Left cardiac atrium (tissue), 4 donors: ENCODE measurements at regions not wholly inside any gene's neighbourhood (a gene's known extent, or its start where the extent isn't known, plus 50 kb on each side); places are given as distances from the start of the nearest gene placed in this dataset.
"Not testable (repeated sequence)": the region's sequence is repeated elsewhere in the genome, so short reads cannot be mapped to it uniquely, and the experiment has no call there.

ENCODE experiments used
- ATAC-seq, 2 donors: fragments of 200-7000 bp; cut with Tn5 transposase; one replicate each; pipeline ENCODE4 v1.9.1; 2020; ENCODE audit warnings: mild to moderate bottlenecking in 2 of 2, moderate library complexity in 2 of 2
- DNase-seq: peaks from one replicate; pipeline ENCODE4 v3.0.0-alpha.2; 2020
- intact Hi-C, 2 donors: fragments of 100-400 bp; cut with DNase I; formaldehyde crosslinking; loops; one replicate each; pipeline versions ENCODE4 v1.14.1 to v1.15.1; 2022 to 2023
- donor health status: DM: no; HTN: yes; CAD: no.
- donor health status: DM: no; HTN: yes; CAD: no; lungs with severe emphysema.
- donor health status: DM: yes; HTN: yes; CAD: no.
- donor health status: Dilated cardiomyopathy.

- DNase-seq (no peak), ATAC-seq (no peak)
- intact Hi-C loops, result no loop called here
These were observed 731.0 kb downstream of the PRELID2 start for GRCh38 chr5:145104106-145104505.

GRCh38 chr5:145101246-145101645 lies 733.9 kb downstream of the PRELID2 start:
- intact Hi-C loops, result no loop called here
- no peak for ATAC-seq
- no peak for DNase-seq

DNA sequence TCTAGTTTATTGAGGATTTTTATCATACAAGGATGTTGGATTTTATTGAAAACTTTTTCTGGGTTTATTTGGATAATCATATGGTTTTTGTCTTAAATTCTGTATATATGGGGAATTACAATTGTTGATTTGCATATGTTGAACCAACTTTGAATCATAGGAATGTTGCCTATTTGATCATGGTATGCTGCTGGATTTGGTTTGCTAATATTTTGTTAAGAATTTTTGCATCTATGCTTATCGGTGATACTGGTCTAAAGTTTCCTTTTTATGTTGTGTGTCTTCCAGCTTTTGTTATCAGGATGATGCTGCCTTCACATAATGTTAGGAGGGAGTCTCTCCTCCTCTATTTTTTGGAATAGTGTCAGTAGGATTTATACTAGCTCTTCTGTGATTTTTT lies 745.0 kb downstream of the PRELID2 start:
- intact Hi-C loops, result no loop called here
- DNase-seq (no peak), ATAC-seq (no peak)

GRCh38 chr5:145084834-145085233 lies 750.3 kb downstream of the PRELID2 start:
- DNase-seq, result no peak
- intact Hi-C loops, result no loop called here
- no peak for ATAC-seq

GRCh38 chr5:145077028-145077427 lies 758.1 kb downstream of the PRELID2 start:
- DNase-seq (no peak), ATAC-seq (no peak)
- intact Hi-C loops, result no loop called here

- DNase-seq, result no peak
- intact Hi-C loops, result no loop called here
- ATAC-seq, result no peak
These were observed 759.1 kb downstream of the PRELID2 start for GRCh38 chr5:145076040-145076439.

GRCh38 chr5:145072889-145073288 lies 762.3 kb downstream of the PRELID2 start:
- DNase-seq (no peak), ATAC-seq (no peak)
- intact Hi-C loops, result no loop called here

GRCh38 chr5:145068721-145069120 lies 766.4 kb downstream of the PRELID2 start:
- DNase-seq, result no peak
- ATAC-seq, result no peak
- intact Hi-C loops, result no loop called here

GRCh38 chr5:145062280-145063062 lies 772.7 kb downstream of the PRELID2 start:
- no peak for ATAC-seq
- intact Hi-C loops, result no loop called here

DNA sequence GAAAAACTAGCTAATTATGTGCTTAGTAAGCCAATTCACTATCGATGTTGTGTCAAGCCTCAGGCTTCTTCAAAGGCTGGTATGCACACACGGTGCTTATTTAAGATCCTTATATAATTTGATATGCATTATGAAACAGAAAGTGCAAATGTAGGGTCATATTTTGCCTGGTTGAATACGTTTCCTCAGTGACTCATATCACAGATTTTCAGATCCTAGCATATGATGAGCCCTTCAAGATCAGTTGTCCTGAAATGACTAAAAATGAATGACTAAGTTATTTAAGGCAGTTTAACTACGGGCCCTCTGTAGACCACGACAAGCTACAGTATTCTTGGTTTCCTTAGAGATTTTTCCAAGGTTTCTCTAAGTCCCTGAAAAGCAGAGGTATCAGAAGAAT lies 778.3 kb downstream of the PRELID2 start:
- ATAC-seq (no peak), DNase-seq (no peak)
- intact Hi-C loops, result no loop called here

More at GRCh38 chr5:145062280-145063062, 772.7 kb downstream of the PRELID2 start:
- DNase-seq, result no peak

GRCh38 chr5:145050181-145050580 lies 785.0 kb downstream of the PRELID2 start:
- no peak for ATAC-seq
- intact Hi-C loops, result no loop called here
- no peak for DNase-seq

GRCh38 chr5:145044970-145045369 lies 790.2 kb downstream of the PRELID2 start:
- ATAC-seq (no peak), DNase-seq (no peak)
- intact Hi-C loops, result no loop called here

GRCh38 chr5:145028626-145029025 lies 806.5 kb downstream of the PRELID2 start:
- DNase-seq, result no peak
- no peak for ATAC-seq
- intact Hi-C loops, result no loop called here

DNA sequence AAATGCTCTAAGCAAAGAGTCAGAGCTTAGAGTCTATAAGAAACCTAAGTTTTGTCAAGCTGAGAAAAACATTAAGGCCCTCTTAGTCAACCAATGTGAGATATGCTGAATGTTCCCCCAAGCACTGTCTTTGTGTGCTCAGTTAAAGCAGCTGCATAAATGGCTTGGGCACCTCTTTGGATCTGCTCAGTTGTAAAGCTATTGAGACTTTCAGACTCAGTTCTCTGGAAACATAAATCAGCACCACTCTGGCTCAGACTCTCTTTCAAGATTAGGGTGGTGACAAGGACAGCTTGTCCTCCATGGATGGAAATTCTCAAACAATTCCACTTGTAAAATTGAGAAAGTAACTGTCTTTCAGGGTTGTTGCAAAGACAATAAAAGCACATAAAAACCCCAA lies 807.9 kb downstream of the PRELID2 start:
- DNase-seq, result no peak
- no peak for ATAC-seq
- intact Hi-C loops, result no loop called here

- DNase-seq (no peak), ATAC-seq (no peak)
- intact Hi-C loops, result no loop called here
These were observed 809.4 kb downstream of the PRELID2 start for GRCh38 chr5:145025775-145026174.

DNA sequence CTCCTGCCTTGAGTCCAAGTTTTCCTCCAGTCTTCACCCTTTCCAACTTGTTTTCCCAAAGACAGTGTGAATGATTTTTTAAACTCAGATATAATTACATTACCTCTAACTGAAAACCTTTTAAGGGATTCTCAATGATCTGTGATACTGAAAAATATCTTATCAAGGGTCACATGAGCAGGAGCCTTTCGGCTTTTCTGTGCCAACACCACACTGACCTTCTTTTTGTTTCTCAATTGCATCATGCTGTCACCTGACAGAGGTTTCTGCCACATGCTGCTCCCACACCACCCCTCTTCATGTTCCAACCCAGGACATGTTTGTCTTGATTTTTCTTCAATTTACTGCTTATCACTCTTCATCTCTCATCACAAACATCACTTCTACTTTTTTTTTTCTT lies 820.0 kb downstream of the PRELID2 start:
- intact Hi-C loops, result no loop called here
- DNase-seq, result no peak
- no peak for ATAC-seq

GRCh38 chr5:145014109-145014508 lies 821.0 kb downstream of the PRELID2 start:
- no peak for DNase-seq
- intact Hi-C loops, result no loop called here
- no peak for ATAC-seq

GRCh38 chr5:145010834-145011233 lies 824.3 kb downstream of the PRELID2 start:
- intact Hi-C loops, result no loop called here
- DNase-seq, result no peak
- ATAC-seq, result no peak

- ATAC-seq (no peak), DNase-seq (no peak)
- intact Hi-C loops, result no loop called here
These were observed 826.1 kb downstream of the PRELID2 start for GRCh38 chr5:145008876-145009530.

GRCh38 chr5:144994356-144994755 lies 823.7 kb downstream of the KCTD16 start:
- ATAC-seq, intact Hi-C loops, DNase-seq: not testable (repeated sequence)

- DNase-seq, result no peak
- intact Hi-C loops, result no loop called here
- ATAC-seq, result no peak
These were observed 812.4 kb downstream of the KCTD16 start for GRCh38 chr5:144983101-144983500.
